SK-N-SH treated with all-trans-retinoic acid at 6 μM for 48 hours (cell line): ENCODE measurements at regions not wholly inside any gene's neighbourhood (a gene's known extent, or its start where the extent isn't known, plus 50 kb on each side); places are given as distances from the start of the nearest gene placed in this dataset.

Experiments
- ATAC-seq: fragments of 200-7000 bp; cut with Tn5 transposase; 3 replicates; pipeline ENCODE4 v1.9.1; 2020; ENCODE audit warnings: mild to moderate bottlenecking, moderate library complexity
- ARNTL ChIP-seq: fragments of 450-650 bp; formaldehyde crosslinking; IDR thresholded peaks from 2 replicates; pipeline ENCODE4 v1.5.0; 2020; ENCODE audit warnings: low read depth, mild to moderate bottlenecking, moderate library complexity, borderline replicate concordance
- BACH2 ChIP-seq: fragments of 250-450 bp; sonication (Bioruptor Pico); IDR thresholded peaks from 2 replicates; pipeline ENCODE4 v1.9.0; 2021; ENCODE audit warnings: mild to moderate bottlenecking, borderline replicate concordance
- CSDC2 ChIP-seq: fragments of 250-450 bp; sonication (Bioruptor Pico); IDR thresholded peaks from 2 replicates; pipeline ENCODE4 v1.5.0; 2020; ENCODE audit warnings: mild to moderate bottlenecking, moderate library complexity
- ESRRG ChIP-seq: fragments of 250-450 bp; sonication (Bioruptor Pico); IDR thresholded peaks from 2 replicates; pipeline ENCODE4 v1.6.1; 2021; ENCODE audit warnings: mild to moderate bottlenecking
- GLIS3 ChIP-seq: fragments of 250-450 bp; sonication (Bioruptor Pico); IDR thresholded peaks from 2 replicates; pipeline ENCODE4 v1.5.0; 2020; ENCODE audit warnings: mild to moderate bottlenecking, moderate library complexity
- ISL1 ChIP-seq: fragments of 250-450 bp; sonication (Bioruptor Pico); IDR thresholded peaks from 2 replicates; pipeline ENCODE4 v2.1.2; 2022; ENCODE audit warnings: mild to moderate bottlenecking, moderate library complexity
- PATZ1 ChIP-seq: fragments of 250-450 bp; sonication (Bioruptor Pico); IDR thresholded peaks from 2 replicates; pipeline ENCODE4 v1.8.0; 2020; ENCODE audit warnings: mild to moderate bottlenecking, moderate library complexity, borderline replicate concordance
- POU6F1 ChIP-seq: fragments of 250-450 bp; sonication (Bioruptor Pico); IDR thresholded peaks from 2 replicates; pipeline ENCODE4 v1.8.0; 2021; ENCODE audit warnings: low read depth, mild to moderate bottlenecking, moderate library complexity, borderline replicate concordance
- PPARA ChIP-seq: fragments of 250-450 bp; sonication (Bioruptor Pico); IDR thresholded peaks from 2 replicates; pipeline ENCODE4 v1.5.0; 2020; ENCODE audit warnings: mild to moderate bottlenecking, borderline replicate concordance
- RARB ChIP-seq: fragments of 250-450 bp; sonication (Bioruptor Pico); IDR thresholded peaks from 2 replicates; pipeline ENCODE4 v1.8.0; 2021; ENCODE audit warnings: mild to moderate bottlenecking, moderate library complexity
- SNAI2 ChIP-seq: fragments of 250-450 bp; sonication (Bioruptor Pico); IDR thresholded peaks from 2 replicates; pipeline ENCODE4 v1.5.0; 2020; ENCODE audit warnings: mild to moderate bottlenecking, moderate library complexity
- TCF4 ChIP-seq: fragments of 250-450 bp; sonication (Bioruptor Pico); IDR thresholded peaks from 2 replicates; pipeline ENCODE4 v1.8.0; 2021; ENCODE audit warnings: mild to moderate bottlenecking, moderate library complexity, borderline replicate concordance
- TOX ChIP-seq: fragments of 250-450 bp; sonication (Bioruptor Pico); IDR thresholded peaks from 2 replicates; pipeline ENCODE4 v1.8.0; 2021; ENCODE audit warnings: mild to moderate bottlenecking, moderate library complexity, borderline replicate concordance
- ZC3H10 ChIP-seq: fragments of 250-450 bp; sonication (Bioruptor Pico); IDR thresholded peaks from 2 replicates; pipeline ENCODE4 v1.5.1; 2021; ENCODE audit warnings: mild to moderate bottlenecking, moderate library complexity
- ZFP3 ChIP-seq: fragments of 250-450 bp; sonication (Bioruptor Pico); IDR thresholded peaks from 2 replicates; pipeline ENCODE4 v1.5.0; 2020; ENCODE audit warnings: mild to moderate bottlenecking, moderate library complexity
- ZFP30 ChIP-seq: fragments of 450-650 bp; formaldehyde crosslinking; IDR thresholded peaks from 2 replicates; pipeline ENCODE4 v1.5.0; 2022; ENCODE audit warnings: mild to moderate bottlenecking, moderate library complexity
- ZNF565 ChIP-seq: fragments of 450-650 bp; formaldehyde crosslinking; conservative IDR thresholded peaks from 2 replicates; pipeline ENCODE4 v1.5.0; 2020; ENCODE audit warnings: low read depth, mild to moderate bottlenecking, moderate library complexity
- ZNF70 ChIP-seq: fragments of 450-650 bp; formaldehyde crosslinking; IDR thresholded peaks from 2 replicates; pipeline ENCODE4 v1.5.0; 2020; ENCODE audit warnings: mild to moderate bottlenecking, moderate library complexity
- ZNF8 ChIP-seq: fragments of 450-650 bp; formaldehyde crosslinking; IDR thresholded peaks from 2 replicates; pipeline ENCODE4 v1.5.0; 2020; ENCODE audit warnings: mild to moderate bottlenecking, moderate library complexity
- TF ChIP-seq, protein P1 (sequence below): fragments of 250-450 bp; sonication (Bioruptor Pico); IDR thresholded peaks from 2 replicates; pipeline ENCODE4 v1.5.0; 2020; ENCODE audit warnings: mild to moderate bottlenecking, moderate library complexity
- TF ChIP-seq, protein P2 (sequence below): fragments of 250-450 bp; sonication (Bioruptor Pico); IDR thresholded peaks from 2 replicates; pipeline ENCODE4 v1.5.1; 2020; ENCODE audit warnings: low read depth, mild to moderate bottlenecking, moderate library complexity

GRCh38 chr1:200316148-200316803 lies 93.6 kb downstream of the ZNF281 start:
- no peak for TF ChIP-seq RARB (CRISPR knock-in tag)
- no peak for TF ChIP-seq ZNF8
- no peak for TF ChIP-seq ESRRG (CRISPR knock-in tag)
- TF ChIP-seq PPARA (CRISPR knock-in tag), result no peak
- no peak for TF ChIP-seq ZFP30
- TF ChIP-seq ZNF70, result no peak
- TF ChIP-seq POU6F1 (CRISPR knock-in tag), result no peak
- no peak for ATAC-seq

- peak; percentile 41 for ATAC-seq
- no peak for TF ChIP-seq ZNF70
- TF ChIP-seq ZFP3 (CRISPR knock-in tag), result no peak
- no peak for TF ChIP-seq ISL1 (CRISPR knock-in tag)
- TF ChIP-seq POU6F1 (CRISPR knock-in tag), result no peak
- no peak for TF ChIP-seq BACH2 (CRISPR knock-in tag)
- TF ChIP-seq, protein P1, sequence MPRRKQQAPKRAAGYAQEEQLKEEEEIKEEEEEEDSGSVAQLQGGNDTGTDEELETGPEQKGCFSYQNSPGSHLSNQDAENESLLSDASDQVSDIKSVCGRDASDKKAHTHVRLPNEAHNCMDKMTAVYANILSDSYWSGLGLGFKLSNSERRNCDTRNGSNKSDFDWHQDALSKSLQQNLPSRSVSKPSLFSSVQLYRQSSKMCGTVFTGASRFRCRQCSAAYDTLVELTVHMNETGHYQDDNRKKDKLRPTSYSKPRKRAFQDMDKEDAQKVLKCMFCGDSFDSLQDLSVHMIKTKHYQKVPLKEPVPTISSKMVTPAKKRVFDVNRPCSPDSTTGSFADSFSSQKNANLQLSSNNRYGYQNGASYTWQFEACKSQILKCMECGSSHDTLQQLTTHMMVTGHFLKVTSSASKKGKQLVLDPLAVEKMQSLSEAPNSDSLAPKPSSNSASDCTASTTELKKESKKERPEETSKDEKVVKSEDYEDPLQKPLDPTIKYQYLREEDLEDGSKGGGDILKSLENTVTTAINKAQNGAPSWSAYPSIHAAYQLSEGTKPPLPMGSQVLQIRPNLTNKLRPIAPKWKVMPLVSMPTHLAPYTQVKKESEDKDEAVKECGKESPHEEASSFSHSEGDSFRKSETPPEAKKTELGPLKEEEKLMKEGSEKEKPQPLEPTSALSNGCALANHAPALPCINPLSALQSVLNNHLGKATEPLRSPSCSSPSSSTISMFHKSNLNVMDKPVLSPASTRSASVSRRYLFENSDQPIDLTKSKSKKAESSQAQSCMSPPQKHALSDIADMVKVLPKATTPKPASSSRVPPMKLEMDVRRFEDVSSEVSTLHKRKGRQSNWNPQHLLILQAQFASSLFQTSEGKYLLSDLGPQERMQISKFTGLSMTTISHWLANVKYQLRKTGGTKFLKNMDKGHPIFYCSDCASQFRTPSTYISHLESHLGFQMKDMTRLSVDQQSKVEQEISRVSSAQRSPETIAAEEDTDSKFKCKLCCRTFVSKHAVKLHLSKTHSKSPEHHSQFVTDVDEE, result no peak
- no peak for TF ChIP-seq RARB (CRISPR knock-in tag)
- no peak for TF ChIP-seq TCF4 (CRISPR knock-in tag)
- TF ChIP-seq PATZ1 (CRISPR knock-in tag), result no peak
- no peak for TF ChIP-seq TOX
- TF ChIP-seq SNAI2, result no peak
- TF ChIP-seq ESRRG (CRISPR knock-in tag), result no peak
- no peak for TF ChIP-seq ZNF565 (CRISPR knock-in tag)
- no peak for TF ChIP-seq ZFP30
- TF ChIP-seq ZNF8, result no peak
- TF ChIP-seq GLIS3, result no peak
- TF ChIP-seq PPARA (CRISPR knock-in tag), result no peak
- TF ChIP-seq ZC3H10 (CRISPR knock-in tag), result no peak
Observed at GRCh38 chr1:200314085-200314750, 95.6 kb downstream of the ZNF281 start.

DNA sequence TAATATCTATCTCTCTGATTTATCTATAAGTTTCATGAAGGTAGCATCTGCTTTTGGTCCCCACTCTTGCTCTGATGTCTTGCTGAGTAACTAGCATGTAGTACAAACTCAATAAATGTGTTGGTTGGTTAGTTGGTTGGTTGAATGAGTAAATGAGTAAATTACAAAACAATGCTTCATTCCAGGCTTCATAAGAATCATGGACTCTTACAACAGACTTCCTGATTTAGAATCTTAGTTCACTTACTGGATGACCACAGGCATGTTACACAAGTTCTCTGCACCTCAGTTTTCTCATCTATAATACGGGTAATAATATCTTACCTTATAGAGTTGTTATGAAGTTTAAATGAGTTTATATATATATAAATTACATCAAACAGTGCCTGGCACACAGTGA lies 98.6 kb downstream of the ZNF281 start:
- ATAC-seq, result no peak
- TF ChIP-seq ZNF565 (CRISPR knock-in tag), result no peak
- no peak for TF ChIP-seq SNAI2
- no peak for TF ChIP-seq GLIS3
- TF ChIP-seq CSDC2 (CRISPR knock-in tag), result no peak
- no peak for TF ChIP-seq RARB (CRISPR knock-in tag)
- no peak for TF ChIP-seq ZFP30
- TF ChIP-seq ISL1 (CRISPR knock-in tag), result no peak
- no peak for TF ChIP-seq TOX
- TF ChIP-seq, protein P1, result no peak
- no peak for TF ChIP-seq ESRRG (CRISPR knock-in tag)
- TF ChIP-seq, protein P2, sequence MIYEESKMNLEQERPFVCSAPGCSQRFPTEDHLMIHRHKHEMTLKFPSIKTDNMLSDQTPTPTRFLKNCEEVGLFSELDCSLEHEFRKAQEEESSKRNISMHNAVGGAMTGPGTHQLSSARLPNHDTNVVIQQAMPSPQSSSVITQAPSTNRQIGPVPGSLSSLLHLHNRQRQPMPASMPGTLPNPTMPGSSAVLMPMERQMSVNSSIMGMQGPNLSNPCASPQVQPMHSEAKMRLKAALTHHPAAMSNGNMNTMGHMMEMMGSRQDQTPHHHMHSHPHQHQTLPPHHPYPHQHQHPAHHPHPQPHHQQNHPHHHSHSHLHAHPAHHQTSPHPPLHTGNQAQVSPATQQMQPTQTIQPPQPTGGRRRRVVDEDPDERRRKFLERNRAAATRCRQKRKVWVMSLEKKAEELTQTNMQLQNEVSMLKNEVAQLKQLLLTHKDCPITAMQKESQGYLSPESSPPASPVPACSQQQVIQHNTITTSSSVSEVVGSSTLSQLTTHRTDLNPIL (CRISPR knock-in tag), result no peak
- no peak for TF ChIP-seq POU6F1 (CRISPR knock-in tag)
- TF ChIP-seq ARNTL (CRISPR knock-in tag), result no peak
